ENCODE measurements at regions not wholly inside any gene's neighbourhood (a gene's known extent, or its start where the extent isn't known, plus 50 kb on each side); places are given as distances from the start of the nearest gene placed in this dataset.

GRCh38 chr7:68922850-68923249 is 675.4 kb upstream of the AUTS2 start:
- TF ChIP-seq CTCF (IDR thresholded peaks at IDR 0.05; ENCODE audit: insufficient read depth, low read depth, low read length) (no peak), EZH2 (IDR thresholded peaks at IDR 0.05; ENCODE audit: insufficient read depth, low read length) (no peak)

Measured in astrocyte (in vitro differentiated cells and primary cell).